Loucy (cell line): ENCODE measurements at regions not wholly inside any gene's neighbourhood (a gene's known extent, or its start where the extent isn't known, plus 50 kb on each side); places are given as distances from the start of the nearest gene placed in this dataset.

Experiments used
- CTCF ChIP-seq: fragments of 200-600 bp; sonication (generic); conservative IDR thresholded peaks from 2 replicates; pipeline ENCODE4 v1.5.1; 2014; ENCODE audit warnings: mild to moderate bottlenecking, antibody characterized with exemption, low read length
- EZH2phosphoT487 ChIP-seq: fragments of 200-600 bp; IDR thresholded peaks from 2 replicates; pipeline ENCODE4 v1.6.1; 2018; ENCODE audit warnings: antibody characterized with exemption, mild to moderate bottlenecking, moderate library complexity, borderline replicate concordance

GRCh38 chr1:172936088-172936645 lies 114.6 kb downstream of the TNFSF18 start:
- TF ChIP-seq CTCF (no peak), EZH2phosphoT487 (no peak)
